GF-D8 (cell line): ENCODE measurements at regions not wholly inside any gene's neighbourhood (a gene's known extent, or its start where the extent isn't known, plus 50 kb on each side); places are given as distances from the start of the nearest gene placed in this dataset.

Experiments used
- DNase-seq: peaks from one replicate; lab custom pipeline; 2025; lab: John Stamatoyannopoulos, UW

DNA sequence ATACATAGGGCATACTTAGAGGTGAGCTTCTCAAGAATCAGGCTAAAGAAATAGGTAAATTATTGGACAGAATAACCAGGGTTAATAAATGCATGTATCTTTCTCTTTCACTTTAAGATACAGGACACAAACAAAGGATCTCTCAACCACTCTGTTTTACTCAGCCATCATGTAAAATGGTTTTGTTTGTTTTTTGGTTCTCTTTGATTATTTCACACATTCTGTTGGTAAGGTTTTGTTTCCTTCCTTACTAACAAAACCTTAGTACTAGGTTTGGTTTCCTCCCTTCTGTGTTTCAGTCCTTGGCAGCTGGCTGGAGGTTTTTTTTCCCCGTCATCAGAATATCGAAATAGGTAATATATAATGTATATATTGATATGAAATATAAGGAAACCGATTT is 1506.8 kb upstream of the TMEFF2 start:
- DNase-seq = no peak

DNA sequence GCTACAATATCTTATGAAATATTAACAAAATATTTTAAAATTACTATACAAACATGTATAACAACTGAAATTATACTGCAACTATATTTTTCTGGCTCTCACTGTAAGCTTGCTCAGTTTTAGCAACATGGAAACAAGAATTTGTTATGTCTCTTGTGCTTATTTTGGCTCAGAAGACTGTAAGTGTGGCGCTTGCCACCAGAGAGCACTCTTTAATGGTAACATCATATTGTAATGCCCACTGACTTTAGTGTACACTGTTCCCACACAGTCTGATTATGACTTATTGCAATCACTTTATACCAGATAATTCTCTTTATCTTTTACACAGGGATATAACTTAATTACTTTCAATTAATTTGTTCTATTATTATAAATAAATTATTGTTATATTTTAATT is 1500.6 kb upstream of the TMEFF2 start:
- no peak for DNase-seq

DNA sequence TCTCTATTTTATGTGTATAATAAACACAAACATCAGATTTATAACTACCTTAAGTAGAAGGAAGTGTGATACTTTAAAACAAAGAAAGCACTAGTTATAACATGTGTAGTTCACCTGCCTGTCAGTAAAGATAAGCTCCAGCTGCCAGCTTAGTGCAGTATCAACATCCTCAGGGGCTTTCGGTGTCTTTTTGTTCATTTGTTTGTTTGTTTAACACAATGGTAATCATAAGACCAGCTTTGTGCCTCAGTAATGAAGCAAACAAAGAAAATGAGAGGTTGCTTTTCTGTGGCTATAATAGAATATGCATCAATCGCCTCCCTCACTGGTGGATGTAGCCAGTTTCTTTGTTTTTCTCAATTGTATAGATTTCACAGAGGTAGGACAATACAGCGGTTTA is 1499.0 kb upstream of the TMEFF2 start:
- no peak for DNase-seq

DNA sequence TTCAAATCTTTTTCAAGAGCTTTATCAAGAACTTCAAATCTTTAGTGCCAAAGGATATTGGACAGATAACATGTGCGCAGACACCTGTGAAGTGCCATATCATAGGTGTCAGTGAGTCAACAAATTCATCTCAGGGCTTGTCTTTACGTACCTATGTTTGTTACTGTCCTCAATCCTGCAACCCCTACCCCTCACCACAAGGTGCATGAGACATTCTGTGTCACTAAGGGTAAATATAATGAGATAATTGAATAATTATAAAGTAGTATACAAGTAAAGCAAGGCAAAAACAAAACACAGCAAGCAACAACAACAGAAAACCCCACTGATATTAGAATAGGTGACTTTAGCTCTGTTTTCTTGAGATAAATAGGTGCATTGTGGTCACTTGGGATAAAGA is 1495.8 kb upstream of the TMEFF2 start:
- no peak for DNase-seq

DNA sequence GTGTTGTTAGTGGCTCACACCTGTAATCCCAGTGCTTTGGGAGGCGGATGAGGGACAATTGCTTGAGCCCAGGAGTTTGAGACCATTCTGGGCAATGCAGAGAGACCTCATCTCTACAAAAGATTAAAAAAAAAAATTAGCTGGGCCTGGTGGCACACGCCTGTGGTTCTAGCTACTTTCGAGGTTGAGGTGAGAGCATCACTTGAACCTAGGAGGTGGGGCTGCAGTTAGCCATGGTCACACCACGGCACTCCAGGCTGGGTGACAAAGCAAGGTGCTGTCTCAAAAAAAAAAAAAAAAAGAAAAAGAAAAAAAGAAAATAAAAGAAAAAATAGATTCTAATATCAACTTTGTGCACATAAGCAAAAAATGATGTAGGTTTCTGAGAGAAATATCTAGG is 1492.5 kb upstream of the TMEFF2 start:
- no peak for DNase-seq

DNA sequence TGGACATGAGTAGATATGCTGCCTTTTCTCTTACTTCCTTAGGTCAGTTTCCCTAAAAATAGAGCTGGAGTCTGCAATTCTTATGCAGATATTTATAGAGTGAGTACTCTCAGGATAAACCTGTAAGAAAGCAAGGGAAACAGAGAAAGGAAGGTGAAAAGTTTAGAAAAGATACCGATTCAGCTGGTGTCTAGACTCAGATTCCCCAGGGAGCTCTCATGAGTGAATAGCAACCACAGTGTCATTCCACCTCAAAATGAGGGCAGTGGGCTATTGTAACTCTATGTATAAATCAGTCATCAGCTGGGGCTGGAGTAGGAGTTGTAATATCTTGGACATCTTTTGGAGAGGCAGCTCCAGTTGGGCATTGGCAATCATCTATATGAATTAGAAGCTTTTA is 1485.1 kb upstream of the TMEFF2 start:
- no peak for DNase-seq

DNA sequence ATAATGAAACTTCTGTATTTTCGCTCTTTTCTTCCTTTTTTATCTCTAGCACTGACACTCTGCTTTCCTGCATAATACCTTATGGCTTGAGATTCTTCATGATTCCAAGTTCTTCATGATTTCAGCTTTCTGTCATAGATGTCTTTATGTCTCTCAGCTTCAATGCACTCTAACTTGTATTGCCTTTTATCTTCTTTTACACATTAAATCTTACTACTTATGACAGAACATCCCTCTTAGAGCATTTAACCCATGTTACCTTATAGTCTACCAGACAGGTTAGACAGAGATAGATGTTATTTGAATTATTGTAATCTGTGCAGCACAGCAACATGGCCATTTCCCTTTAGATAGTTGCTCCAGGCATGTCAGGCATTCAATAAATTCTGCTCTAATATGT is 1475.7 kb upstream of the TMEFF2 start:
- no peak for DNase-seq

DNA sequence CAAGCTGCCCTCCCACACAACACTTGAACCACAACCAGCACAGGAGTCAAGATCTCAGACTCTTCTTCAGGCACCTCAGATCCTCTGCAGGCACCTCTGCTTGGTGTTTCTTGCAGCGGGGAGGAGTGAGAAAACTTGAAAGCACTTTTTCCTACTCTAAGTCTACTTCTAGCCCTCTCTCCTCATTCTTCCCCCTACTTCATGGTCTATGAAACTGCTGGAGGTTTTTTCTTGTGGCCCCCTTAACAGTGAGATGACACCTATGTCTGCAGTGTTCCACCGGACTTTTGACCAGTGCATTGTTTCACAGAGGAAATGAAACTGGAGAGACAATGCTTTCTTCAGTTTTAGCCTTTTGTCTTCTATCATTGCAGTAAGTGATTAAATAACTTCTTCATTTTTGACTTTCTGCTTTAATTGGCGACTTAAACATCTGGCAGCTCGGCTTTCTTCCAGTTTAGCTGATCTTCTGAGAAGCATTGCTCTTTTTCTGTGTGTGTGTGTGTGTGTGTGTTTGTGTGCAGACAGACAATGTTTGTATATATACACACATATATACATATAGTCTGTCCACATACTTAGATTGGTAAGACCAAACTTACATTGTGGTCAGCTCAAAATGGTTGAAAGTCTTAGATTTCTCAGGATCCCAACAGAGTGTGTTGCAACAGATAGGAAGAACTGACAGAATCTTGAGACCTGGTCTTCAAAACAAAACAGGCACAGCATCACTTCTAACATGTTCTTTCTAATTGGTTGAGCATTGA is 1474.0 kb upstream of the TMEFF2 start:
- DNase-seq = no peak

DNA sequence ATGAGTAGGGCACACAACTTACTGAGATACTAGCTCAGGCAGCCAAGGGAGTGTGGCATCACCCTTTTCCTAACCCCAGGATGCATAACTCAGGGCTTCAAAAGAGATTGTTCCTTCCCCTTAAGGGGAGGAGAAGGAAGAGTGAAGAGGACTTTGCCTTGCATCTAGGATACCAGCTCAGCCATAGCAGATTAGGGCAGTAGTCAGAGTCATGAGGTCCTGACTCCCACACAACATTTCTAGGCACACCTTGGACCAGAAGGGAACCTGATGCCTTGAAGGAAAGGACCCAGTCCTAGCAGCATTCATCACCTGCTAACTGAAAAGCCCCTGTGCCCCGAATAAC is 1433.2 kb upstream of the TMEFF2 start:
- no peak for DNase-seq

DNA sequence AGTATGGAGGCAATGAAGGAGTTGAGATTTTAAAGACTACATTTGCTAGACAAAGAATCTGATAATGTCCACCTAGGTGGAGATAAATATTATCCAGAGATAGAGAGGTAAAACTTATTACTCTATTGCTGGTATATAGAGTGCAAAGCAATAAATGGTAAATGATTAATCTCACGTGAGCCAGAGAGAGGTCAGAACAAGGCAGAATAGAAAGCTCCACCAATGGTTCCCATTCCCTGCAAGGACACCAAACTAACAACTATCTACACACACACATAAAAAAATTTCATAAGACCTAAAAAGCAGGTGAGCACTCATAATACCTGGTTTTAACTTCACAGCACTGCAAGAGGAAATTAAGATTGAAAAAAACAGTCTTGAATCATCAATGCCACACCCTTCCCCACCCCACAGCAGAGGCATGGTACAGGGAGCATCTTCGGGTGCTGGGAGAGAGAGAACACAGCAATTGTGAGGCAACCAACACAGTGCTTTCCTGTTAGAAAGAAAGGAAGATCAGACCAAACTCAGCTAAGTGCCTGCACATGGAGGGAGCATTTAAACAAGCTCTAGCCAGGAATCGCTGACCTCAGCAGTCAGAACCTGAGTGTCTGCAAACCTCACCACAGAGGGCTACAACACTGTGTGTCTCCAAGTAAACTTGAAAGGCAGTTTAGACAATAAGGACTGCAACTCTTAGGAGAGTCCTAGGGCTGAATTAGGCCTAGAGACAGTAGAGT is 1432.6 kb upstream of the TMEFF2 start:
- DNase-seq = no peak

DNA sequence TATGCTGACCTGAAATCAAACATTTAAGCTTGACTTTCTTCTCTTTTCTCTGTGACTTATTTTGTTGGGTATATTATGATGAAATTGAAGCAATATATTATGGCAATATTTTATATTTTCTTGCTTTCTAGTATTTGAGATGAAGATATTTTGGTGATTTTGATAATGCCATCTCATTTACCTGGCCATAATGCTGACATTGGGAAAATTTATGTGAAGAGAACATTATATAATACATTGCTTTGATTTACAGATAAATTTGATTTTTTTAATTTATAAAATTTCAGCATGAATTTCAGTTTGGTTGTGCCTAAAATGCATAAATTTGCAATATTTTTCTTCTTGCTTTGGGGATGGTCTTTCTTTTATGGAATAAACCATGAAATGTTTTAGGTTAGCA is 1413.7 kb upstream of the TMEFF2 start:
- DNase-seq = no peak

DNA sequence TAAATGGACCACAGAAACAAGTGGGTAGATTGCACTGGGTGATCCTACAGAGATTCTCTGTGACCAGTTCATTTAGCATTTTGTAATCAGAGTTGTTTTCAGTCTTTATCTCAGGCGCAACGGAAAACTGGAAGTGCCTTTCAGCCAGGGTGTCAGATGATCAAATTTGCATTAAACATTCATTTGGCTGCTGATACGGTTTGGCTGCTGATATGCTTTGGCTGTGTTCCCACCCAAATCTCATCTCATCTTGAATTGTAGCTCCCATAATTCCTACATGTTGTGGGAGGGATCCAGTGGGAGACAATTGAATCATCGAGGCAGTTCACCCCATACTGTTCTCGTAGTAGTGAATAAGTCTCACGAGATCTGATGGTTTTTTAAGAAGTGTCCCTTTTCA is 1396.1 kb upstream of the TMEFF2 start:
- DNase-seq = no peak

DNA sequence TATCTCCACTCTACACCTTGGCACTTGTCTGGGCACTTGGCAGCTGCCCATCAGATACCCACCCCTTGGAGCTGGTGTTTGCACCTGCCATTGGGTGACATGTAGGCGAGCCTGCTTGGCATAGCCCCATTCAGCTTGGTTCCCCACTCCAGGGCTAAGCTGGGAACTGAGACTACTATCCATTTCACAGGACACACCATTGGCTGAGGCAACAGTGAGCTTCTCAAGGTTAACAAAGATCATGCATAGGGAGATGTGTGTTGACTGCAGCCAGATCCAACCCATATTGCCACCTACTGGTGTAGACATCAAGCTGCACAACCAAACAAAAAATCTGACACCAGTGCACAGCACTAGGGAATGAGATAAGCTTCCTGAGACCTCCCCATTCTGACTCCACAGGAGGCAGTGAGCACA is 1389.8 kb upstream of the TMEFF2 start:
- no peak for DNase-seq

DNA sequence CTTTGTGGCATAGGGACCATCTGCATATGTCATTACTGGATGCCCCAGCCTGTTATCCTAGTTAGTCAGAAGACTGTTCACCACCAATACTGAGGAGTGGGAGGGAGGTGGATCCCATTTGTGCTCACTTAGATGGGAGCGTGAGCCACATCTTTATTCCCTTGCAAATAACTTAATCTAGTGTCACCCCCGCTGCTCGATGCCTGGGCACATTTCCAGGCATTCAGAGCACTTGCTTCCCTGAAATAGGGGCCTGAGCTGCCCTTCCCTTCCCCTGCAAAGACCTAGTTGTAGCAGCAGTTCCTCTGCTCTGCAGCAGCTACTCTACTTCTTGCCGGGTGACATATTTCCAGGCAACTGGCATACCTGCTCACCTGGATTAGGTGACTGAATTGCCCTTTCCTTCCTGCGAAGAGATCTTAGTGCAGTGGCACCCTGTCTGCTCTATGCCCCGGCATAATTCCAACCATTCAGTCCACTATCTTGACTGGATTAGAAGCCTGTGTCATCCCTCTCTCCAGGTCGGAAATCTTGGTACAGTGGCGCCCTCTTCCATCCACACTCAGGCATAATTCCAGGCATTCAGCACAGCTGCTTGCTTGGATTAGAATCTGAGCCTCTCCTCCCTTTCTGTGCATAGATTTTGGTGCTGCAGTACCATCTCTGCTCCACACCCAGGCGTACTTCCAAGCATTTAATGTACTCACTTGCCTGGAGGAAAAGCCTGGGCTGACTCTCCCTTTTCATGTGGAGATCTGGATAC is 1389.1 kb upstream of the TMEFF2 start:
- no peak for DNase-seq

DNA sequence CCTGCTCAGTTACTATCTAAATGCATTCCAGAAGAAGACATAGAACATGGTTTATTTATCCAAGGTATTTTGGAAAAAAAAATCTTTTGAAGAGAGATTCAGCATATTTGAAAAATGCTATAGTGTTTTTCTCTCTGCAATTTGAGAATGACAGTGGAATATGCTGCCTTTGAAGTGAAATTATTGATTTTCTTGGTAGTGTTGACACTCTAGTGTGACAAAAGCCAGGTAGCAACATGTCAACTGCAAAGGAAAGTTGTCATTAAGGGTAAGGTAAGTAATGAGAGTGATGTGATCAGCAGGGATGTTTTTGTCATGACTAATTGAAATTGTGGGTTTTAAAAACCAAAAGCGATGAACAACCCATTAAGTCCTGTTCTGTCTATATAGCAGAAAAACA is 1387.1 kb upstream of the TMEFF2 start:
- DNase-seq = no peak

DNA sequence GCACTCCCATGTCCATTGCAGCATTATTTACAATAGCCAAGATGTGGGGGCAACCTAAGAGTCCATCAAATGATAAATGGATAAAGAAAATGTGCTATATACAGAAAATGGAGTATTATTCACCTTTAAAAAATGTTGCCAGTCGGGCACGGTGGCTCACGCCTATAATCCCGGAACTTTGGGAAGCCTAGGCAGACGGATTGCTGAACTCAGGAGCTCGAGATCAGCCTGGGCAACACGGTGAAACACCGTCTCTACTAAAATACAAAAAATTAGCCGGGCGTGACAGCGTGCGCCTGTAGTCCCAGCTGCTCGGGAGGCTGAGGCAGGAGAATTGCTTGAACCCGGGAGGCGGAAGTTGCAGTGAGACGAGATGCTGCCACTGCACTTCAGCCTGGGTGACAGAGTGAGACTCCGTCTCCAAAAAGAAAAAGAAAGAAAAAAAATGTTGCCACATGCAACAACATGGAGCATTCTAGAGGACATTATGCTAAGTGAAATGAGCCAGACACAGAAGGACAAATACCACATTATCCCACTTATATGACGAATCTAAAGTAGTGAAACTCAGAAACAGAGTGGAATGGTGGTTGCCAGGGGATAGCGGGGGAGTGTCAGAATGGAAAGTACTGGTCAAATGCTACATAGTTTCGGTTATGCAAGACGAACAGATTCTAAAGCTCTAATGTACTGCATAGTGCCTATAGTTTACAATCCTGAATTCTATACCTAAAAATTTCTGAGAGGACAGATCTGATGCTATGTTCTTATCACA is 1385.6 kb upstream of the TMEFF2 start:
- no peak for DNase-seq

DNA sequence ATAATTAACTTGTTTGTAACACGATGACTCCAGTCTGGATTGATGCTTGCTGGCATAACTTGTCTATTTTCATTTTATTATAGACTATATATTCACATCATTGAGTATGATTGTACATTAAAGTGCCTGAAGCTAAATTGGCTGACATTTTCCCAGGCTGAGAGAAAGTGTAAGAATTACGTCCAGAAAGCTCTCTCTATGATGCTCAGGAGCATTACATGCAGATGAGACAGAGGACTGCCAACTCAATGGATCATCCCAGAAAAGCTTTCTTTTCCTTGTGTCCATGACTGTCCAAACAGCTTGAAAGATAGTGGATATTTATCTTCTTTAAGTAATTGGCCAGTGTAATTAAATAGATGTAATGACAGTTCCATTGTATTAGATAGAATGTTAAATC is 1372.2 kb upstream of the TMEFF2 start:
- DNase-seq = no peak

DNA sequence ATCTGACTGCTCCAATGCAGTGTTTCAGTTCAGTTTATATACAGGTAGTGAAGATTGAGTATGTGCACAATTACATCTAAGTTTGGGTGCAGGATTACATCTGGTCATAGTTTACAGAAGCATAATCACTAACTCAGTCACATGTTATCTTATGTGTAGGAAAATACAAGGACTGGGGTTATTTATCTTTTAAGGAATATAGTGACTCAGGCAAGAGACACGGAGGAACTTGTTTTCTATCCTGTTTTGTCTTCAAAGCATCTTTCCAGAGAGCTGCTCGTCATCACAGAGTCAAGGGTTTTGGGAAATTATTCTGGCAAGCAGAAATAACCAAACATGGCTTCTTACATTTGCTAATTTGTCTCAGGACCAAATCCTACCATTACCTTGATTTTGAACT is 1371.5 kb upstream of the TMEFF2 start:
- DNase-seq = no peak

DNA sequence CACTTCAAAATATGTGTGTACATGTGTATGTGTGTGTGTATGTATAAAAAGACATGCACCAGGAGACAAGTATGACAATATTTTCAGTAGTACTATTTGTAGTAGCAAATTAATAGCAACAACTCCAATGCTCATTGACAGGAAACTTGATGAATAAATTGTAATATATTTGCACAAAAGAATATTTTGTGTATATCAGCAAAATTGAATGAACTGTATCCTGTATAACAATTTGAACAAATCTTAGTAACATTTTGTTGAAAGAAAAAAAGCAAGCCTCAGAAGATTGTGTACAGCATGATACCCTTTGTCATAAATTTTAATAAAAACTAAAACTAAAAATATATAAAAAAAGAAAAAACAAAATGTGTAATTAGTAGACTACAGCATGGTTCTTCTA is 1367.3 kb upstream of the TMEFF2 start:
- DNase-seq = no peak

DNA sequence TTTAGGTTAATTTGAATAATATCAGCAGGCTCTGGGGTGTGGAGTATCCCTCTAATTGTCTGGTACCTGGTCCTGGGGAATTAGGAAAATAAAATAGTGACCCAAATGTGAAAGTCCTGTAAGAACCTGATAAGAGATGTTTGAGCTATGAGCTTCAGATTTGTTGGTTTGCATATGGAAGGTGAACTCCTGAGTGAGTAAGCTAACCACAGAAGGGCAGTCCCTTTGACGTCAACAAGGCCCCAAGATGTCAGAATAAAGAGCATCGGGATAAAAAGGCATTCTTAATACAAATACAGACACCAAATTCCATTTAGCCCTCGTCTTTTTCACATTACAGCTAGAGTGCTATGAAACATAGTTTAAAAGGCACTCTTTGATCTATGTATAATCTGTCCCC is 1366.3 kb upstream of the TMEFF2 start:
- no peak for DNase-seq

DNA sequence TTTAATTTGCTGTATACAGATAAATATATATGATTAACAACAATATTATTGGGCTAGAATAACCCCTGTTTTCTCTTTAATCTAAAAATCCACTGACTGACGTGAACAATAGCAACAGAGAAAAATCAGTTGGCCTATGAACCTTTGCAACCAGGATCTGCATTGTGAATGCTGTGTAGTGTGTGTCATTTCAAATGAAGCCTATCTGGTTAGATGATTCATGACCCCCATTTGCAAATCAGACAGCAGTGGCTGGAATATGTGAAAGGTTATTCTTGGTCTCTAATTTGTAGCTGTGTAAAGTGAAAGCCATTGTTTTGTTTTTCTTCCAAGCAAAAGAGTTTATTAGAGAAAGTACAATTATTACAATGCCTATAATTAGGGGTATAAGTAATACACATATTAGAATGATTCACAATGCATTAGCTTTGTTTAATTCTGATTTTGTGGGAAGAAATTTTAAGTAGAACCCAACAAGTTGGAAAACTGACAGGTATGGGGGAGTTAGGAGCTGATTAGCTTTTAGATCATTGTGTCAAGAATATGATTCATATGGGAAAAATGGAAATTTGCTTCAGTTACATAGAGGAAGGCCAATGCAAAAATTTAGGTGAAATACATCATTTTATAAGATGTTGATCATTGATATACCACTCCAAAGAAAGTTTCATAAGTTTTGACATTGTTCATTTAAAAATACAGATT is 1362.2 kb upstream of the TMEFF2 start:
- DNase-seq = no peak

DNA sequence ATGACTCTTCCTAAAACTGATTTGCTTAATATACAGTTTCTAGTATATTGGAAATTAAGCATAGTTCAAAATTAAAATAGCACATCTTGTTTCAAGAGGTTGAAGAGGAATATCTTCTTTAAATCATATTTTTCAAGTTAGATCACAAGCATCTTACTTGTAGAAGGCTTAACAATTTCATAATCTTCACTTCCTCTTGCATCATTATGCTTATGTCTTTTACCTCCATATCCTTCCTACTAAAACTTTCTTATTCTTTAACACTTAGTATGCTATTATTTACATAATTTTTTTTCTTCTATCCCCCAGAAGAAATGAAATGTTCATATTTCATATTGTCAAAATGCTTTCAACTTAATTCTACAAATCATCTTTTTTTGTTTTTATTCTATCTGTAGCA is 1354.9 kb upstream of the TMEFF2 start:
- no peak for DNase-seq
